ENCODE measurements at regions not wholly inside any gene's neighbourhood (a gene's known extent, or its start where the extent isn't known, plus 50 kb on each side); places are given as distances from the start of the nearest gene placed in this dataset.

DNA sequence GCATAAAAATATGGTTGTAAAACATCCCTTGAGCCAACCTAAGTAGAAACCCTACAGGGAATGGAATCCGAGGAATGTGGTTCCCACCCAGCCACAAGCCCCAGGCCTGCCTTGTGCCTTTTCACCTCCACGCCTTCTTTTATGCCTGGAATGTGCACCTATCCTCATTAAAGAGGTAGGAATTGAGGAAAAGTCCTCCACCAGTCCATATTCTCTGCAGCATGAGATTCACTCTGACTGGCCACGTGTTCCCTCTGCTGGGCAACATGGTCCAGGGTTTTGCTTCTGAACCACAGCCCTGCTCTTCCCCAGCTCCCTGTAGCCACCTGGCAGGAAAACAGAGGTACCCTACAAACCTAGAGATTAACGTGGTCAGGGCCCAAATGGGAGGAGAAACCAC, 787.9 kb upstream of the RAB6C start:
- TF ChIP-seq, protein P1, sequence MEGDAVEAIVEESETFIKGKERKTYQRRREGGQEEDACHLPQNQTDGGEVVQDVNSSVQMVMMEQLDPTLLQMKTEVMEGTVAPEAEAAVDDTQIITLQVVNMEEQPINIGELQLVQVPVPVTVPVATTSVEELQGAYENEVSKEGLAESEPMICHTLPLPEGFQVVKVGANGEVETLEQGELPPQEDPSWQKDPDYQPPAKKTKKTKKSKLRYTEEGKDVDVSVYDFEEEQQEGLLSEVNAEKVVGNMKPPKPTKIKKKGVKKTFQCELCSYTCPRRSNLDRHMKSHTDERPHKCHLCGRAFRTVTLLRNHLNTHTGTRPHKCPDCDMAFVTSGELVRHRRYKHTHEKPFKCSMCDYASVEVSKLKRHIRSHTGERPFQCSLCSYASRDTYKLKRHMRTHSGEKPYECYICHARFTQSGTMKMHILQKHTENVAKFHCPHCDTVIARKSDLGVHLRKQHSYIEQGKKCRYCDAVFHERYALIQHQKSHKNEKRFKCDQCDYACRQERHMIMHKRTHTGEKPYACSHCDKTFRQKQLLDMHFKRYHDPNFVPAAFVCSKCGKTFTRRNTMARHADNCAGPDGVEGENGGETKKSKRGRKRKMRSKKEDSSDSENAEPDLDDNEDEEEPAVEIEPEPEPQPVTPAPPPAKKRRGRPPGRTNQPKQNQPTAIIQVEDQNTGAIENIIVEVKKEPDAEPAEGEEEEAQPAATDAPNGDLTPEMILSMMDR (IDR thresholded peaks at IDR 0.05 in 4 of 5, conservative IDR thresholded peaks at IDR 0.05 in 1 of 5), result no peak
- TF ChIP-seq POLR2A (IDR thresholded peaks at IDR 0.05), result no peak
